Pancreas (tissue), 10 donors: ENCODE measurements at regions not wholly inside any gene's neighbourhood (a gene's known extent, or its start where the extent isn't known, plus 50 kb on each side); places are given as distances from the start of the nearest gene placed in this dataset.

Source experiments
- ATAC-seq, 4 donors: fragments of 200-7000 bp; cut with Tn5 transposase; one replicate each; pipeline versions ENCODE4 v1.8.0 to v1.9.1; 2020; ENCODE audit warnings: mild to moderate bottlenecking in 4 of 4, moderate library complexity in 4 of 4
- DNase-seq, 6 donors: peaks; one replicate each; pipeline ENCODE4 v3.0.0-alpha.2; 2020
- FAIRE-seq: peaks from 2 replicates; lab custom pipeline; 2012; peaks lifted over from hg19 to GRCh38; lab: Jason Lieb, UNC
- H3K27ac ChIP-seq, 4 donors: fragments of 200-600 bp; sonication (generic); 1 replicate in 3 of 4; 2 replicates in 1 of 4; pipeline versions ENCODE4 v1.5.0 to v1.8.0; 2020
- H3K27me3 ChIP-seq, 4 donors: fragments of 200-600 bp; one replicate each; pipeline ENCODE4 v1.8.0; 2021
- H3K36me3 ChIP-seq, 3 donors: fragments of 200-600 bp; sonication (generic) in 1 of 3; one replicate each; pipeline versions ENCODE4 v1.5.0 to v1.8.0; 2020 to 2021
- H3K4me1 ChIP-seq, 3 donors: fragments of 200-600 bp; one replicate each; pipeline ENCODE4 v1.8.0; 2021
- H3K4me3 ChIP-seq, 4 donors: fragments of 200-600 bp; sonication (generic) in 2 of 4; one replicate each; pipeline versions ENCODE4 v1.5.0 to v1.8.0; 2020 to 2021
- H3K9me3 ChIP-seq, 4 donors: fragments of 200-600 bp; one replicate each; pipeline ENCODE4 v1.8.0; 2021
- CTCF ChIP-seq, 4 donors: fragments of 200-600 bp; sonication (generic) in 3 of 4; IDR thresholded peaks; one replicate each; pipeline versions ENCODE4 v1.5.0 to v1.8.0; 2021; ENCODE audit warnings: antibody characterized with exemption in 4 of 4
- WGBS, 2 donors: extraction: QIAGEN DNeasy Blood & Tissue Kit; methylation state at CpG; one replicate each; pipeline ENCODE4 v1.1.7; 2013; 5-methylcytosine and 5-hydroxymethylcytosine counted together
- intact Hi-C, 3 donors: fragments of 100-400 bp; cut with DNase I; formaldehyde crosslinking; loops; one replicate each; pipeline versions ENCODE4 v1.11.1 to v1.14.2; 2022
- donor health status: healthy with polysubstance abuse.
- donor health status: DM: no; HTN: no; CAD: no; lungs with moderate emphysema.
- donor health status: DM: no; HTN: no; CAD: no.
- donor health status: control.
- donor health status: control.
- donor health status: Bipolar disorder and iron deficiency.
- donor health status: DM: yes; HTN: yes; CAD: no.
- donor health status: DM: no; HTN: no; CAD: no.
- donor health status: DM: no; HTN: no; CAD: no.
- donor health status: DM: yes; HTN: yes; CAD: no.

DNA sequence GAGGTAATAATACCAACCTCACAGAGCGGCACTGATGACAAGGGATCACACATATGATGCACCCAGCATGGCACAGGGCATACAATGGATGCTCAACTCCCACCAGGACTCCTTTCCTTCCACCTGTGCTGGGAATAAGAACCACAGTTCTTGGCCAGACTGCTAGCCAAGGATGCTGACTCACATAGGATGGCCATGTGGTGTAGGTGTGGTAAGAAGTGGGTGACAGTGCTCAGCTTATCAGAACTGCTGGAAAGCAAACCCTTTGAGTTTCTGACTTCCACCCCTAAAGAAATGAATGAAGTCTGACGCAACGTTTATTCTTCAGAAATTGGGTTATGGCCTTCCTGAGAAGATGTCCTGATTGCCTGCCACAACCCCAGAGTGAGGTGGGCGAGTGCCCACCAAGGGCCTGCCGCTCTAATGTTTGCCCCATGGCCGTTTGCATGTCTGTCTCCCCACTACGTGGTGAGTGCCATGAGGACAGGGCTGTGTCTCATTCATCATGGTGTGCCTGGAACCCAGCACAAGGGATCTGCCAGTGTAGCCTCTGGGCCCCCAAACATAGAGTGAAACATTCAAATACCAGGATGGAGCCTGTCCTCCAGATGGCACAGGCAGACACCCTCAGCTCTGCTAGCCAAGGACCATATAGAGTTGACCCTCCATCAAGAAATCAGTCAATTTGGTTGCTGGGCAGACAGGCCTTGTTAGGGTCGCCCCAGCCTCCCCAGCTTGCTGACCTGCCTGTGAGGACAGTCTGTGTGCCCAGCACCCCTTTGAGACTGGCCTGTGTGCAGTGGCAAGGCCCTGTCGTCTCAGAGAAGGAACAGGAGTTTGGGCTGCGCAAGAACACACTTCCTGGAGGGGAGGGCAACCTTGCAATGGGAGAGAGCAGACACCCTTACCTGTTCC lies 57.6 kb upstream of the SLCO2A1 start:
- H3K27ac ChIP-seq: no peak overlapping the region
- no peak for FAIRE-seq
- WGBS, 2 donors: 80 to 89% methylated on average over 10 of the region's 10 CpGs
- peak in 1 of 4 donors; percentile 47 for ATAC-seq
- H3K36me3 ChIP-seq: no peaks in the 10 kb centered on the region
- no peaks in the 10 kb centered on the region for H3K27me3 ChIP-seq
- no peaks in the 10 kb centered on the region for H3K4me1 ChIP-seq
- no peak for DNase-seq
- intact Hi-C loops: no loop called here
- H3K4me3 ChIP-seq: no peak overlapping the region
- H3K9me3 ChIP-seq: no peaks in the 10 kb centered on the region
- no peak for TF ChIP-seq CTCF (IDR thresholded peaks at IDR 0.05)

GRCh38 chr3:134086616-134087015 lies 56.9 kb upstream of the SLCO2A1 start:
- H3K36me3 ChIP-seq: no peaks in the 10 kb centered on the region
- no peaks in the 10 kb centered on the region for H3K4me1 ChIP-seq
- no peak overlapping the region for H3K27ac ChIP-seq
- 85 to 90% methylated on average over 6 of the region's 6 CpGs for WGBS, 2 donors
- TF ChIP-seq CTCF (IDR thresholded peaks at IDR 0.05): no peak
- no peak for DNase-seq
- intact Hi-C loops: no loop called here
- H3K27me3 ChIP-seq: no peaks in the 10 kb centered on the region
- no peak for FAIRE-seq
- no peak overlapping the region for H3K4me3 ChIP-seq
- no peaks in the 10 kb centered on the region for H3K9me3 ChIP-seq
- no peak for ATAC-seq

GRCh38 chr3:134085034-134085775 lies 55.5 kb upstream of the SLCO2A1 start:
- Histone ChIP-seq H3K4me1 (no peaks in the 10 kb centered on the region), H3K27ac (no peak overlapping the region), H3K9me3 (no peaks in the 10 kb centered on the region), H3K4me3 (no peak overlapping the region), H3K36me3 (no peaks in the 10 kb centered on the region), H3K27me3 (no peaks in the 10 kb centered on the region)
- FAIRE-seq: no peak
- DNase-seq: no peak
- intact Hi-C loops: no loop called here
- no peak for TF ChIP-seq CTCF (IDR thresholded peaks at IDR 0.05)
- 86 to 93% methylated on average over 13 of the region's 13 CpGs for WGBS, 2 donors
- no peak for ATAC-seq

DNA sequence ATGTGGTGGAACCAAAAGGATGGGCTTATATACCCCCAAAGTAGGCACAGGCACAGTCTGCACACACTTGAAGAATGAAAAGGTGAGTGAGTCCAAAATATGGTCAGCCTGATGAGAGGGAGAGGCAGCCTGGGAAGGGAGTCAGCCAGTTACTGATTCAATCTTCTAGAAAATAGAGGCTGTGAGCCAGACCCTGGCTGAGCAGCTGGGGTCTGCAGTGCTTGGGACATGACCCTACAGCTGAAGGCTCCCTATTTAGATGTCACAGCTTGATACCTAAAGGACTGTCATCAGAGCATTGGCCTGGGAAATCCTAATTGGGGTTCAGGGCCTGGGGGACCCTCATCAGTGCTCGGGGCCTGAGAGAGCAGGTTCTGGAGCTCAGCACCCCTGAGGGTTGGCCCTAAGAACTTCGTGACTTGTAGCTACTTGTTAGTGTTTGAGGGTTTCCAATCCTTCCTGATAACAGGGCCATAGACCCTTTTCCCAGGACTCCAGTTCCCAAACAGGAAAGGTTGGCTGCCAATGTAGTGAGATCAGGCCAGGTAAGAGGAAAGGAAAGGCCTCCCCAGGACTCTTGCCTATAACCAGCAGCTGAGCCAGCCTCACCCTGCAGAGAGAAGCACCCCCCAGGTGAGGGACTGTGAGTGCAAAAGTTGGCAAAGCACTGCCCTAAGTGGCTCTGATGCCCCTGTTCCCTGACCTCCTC lies 54.7 kb upstream of the SLCO2A1 start:
- FAIRE-seq: no peak
- ATAC-seq: no peak
- Histone ChIP-seq H3K4me1 (no peaks in the 10 kb centered on the region), H3K4me3 (no peak overlapping the region), H3K27me3 (no peaks in the 10 kb centered on the region), H3K36me3 (no peaks in the 10 kb centered on the region), H3K9me3 (no peaks in the 10 kb centered on the region), H3K27ac (no peak overlapping the region)
- DNase-seq: no peak
- WGBS, 2 donors: 81 to 82% methylated on average over 2 of the region's 2 CpGs
- intact Hi-C loops: no loop called here
- no peak for TF ChIP-seq CTCF (IDR thresholded peaks at IDR 0.05)
